Naive thymus-derived CD4-positive, alpha-beta T cell (primary cell): ENCODE measurements at regions not wholly inside any gene's neighbourhood (a gene's known extent, or its start where the extent isn't known, plus 50 kb on each side); places are given as distances from the start of the nearest gene placed in this dataset.
A peak's percentile ranks its signal among the peaks of the same experiment; 100 is the strongest.
"Not testable (repeated sequence)": the region's sequence is repeated elsewhere in the genome, so short reads cannot be mapped to it uniquely, and the experiment has no call there.

ENCODE experiments used
- ATAC-seq: fragments of 150-1000 bp; cut with Tn5 transposase; 2 replicates; pipeline ENCODE4 v1.10.0; 2021; ENCODE audit warnings: mild to moderate bottlenecking, moderate library complexity
- CTCF ChIA-PET: fragments of 350-600 bp; sonication (Branson Sonifier 250); formaldehyde crosslinking; loops from one replicate; lab custom pipeline; 2021; ENCODE audit warnings: antibody characterized with exemption; lab: Charles Lee
- POLR2A ChIA-PET: fragments of 350-600 bp; sonication (Branson Sonifier 250); formaldehyde crosslinking; loops from one replicate; lab custom pipeline; 2021; ENCODE audit warnings: antibody characterized with exemption, inconsistent platforms; lab: Charles Lee
- DNase-seq, 9 donors: peaks; one replicate each; pipeline versions ENCODE4 v3.0.0 to v3.0.0-alpha.2; 2020 to 2022; ENCODE audit warnings: mixed read lengths in 1 of 9
- H3K27ac ChIP-seq: one replicate; pipeline ENCODE4 v1.7.0; 2013; ENCODE audit warnings: mild to moderate bottlenecking, low read depth, low read length, moderate library complexity
- H3K27me3 ChIP-seq, 2 donors: one replicate each; pipeline ENCODE4 v1.7.0; 2013; ENCODE audit warnings: low read length in 2 of 2, mild to moderate bottlenecking in 2 of 2, moderate library complexity in 2 of 2; ENCODE audit not compliant: control insufficient read depth in 2 of 2, insufficient read depth in 2 of 2
- H3K36me3 ChIP-seq, 3 experiments: 1 replicate in 2 of 3; 2 replicates in 1 of 3; pipeline ENCODE4 v1.7.0; 2013; ENCODE audit warnings: low read length in 3 of 3, mild to moderate bottlenecking in 3 of 3, moderate library complexity in 1 of 3; ENCODE audit not compliant: insufficient read depth in 3 of 3, control insufficient read depth in 2 of 3
- H3K4me1 ChIP-seq, 2 donors: one replicate each; pipeline ENCODE4 v1.7.0; 2013; ENCODE audit warnings: low read length in 2 of 2, mild to moderate bottlenecking in 2 of 2, moderate library complexity in 1 of 2; ENCODE audit not compliant: control insufficient read depth in 2 of 2, insufficient read depth in 2 of 2
- H3K4me3 ChIP-seq: 2 replicates; pipeline ENCODE4 v1.7.0; 2013; ENCODE audit warnings: mild to moderate bottlenecking, low read length
- H3K9me3 ChIP-seq, 3 experiments: 1 replicate in 2 of 3; 2 replicates in 1 of 3; pipeline ENCODE4 v1.7.0; 2013; ENCODE audit warnings: low read length in 3 of 3; ENCODE audit not compliant: control insufficient read depth in 2 of 3
- H3K27ac Mint-ChIP-seq, 9 donors: one replicate each; pipeline ENCODE4 v1.8.0; 2020 to 2022; ENCODE audit warnings: mixed read lengths in 9 of 9, mild to moderate bottlenecking in 8 of 9, moderate library complexity in 5 of 9, inconsistent platforms in 2 of 9
- H3K27me3 Mint-ChIP-seq, 5 donors: one replicate each; pipeline ENCODE4 v1.8.0; 2021 to 2022; ENCODE audit warnings: mixed read lengths in 5 of 5, mild to moderate bottlenecking in 1 of 5
- H3K36me3 Mint-ChIP-seq, 5 donors: one replicate each; pipeline ENCODE4 v1.8.0; 2020 to 2022; ENCODE audit warnings: mixed read lengths in 5 of 5, mild to moderate bottlenecking in 3 of 5, inconsistent platforms in 1 of 5
- H3K4me1 Mint-ChIP-seq, 7 donors: one replicate each; pipeline ENCODE4 v1.8.0; 2020 to 2022; ENCODE audit warnings: mixed read lengths in 7 of 7, mild to moderate bottlenecking in 3 of 7, inconsistent platforms in 1 of 7
- H3K4me3 Mint-ChIP-seq, 10 donors: one replicate each; pipeline ENCODE4 v1.8.0; 2020 to 2022; ENCODE audit warnings: mild to moderate bottlenecking in 10 of 10, mixed read lengths in 10 of 10, moderate library complexity in 6 of 10, inconsistent platforms in 2 of 10
- H3K9me3 Mint-ChIP-seq, 11 donors: one replicate each; pipeline ENCODE4 v1.8.0; 2020 to 2022; ENCODE audit warnings: mixed read lengths in 11 of 11, mild to moderate bottlenecking in 4 of 11, inconsistent platforms in 1 of 11, moderate library complexity in 1 of 11
- intact Hi-C, 2 donors: fragments of 100-400 bp; cut with micrococcal nuclease; formaldehyde crosslinking; loops; one replicate each; pipeline ENCODE4 v1.15.1; 2023

- no peak overlapping the region for H3K4me3 ChIP-seq
- POLR2A ChIA-PET: no interaction called here
- Mint-ChIP-seq H3K36me3 (peaks cover 0 to 6% (median 0%) of the 10 kb centered on the region in 5 donors), H3K4me3 (no peak overlapping the region), H3K27ac (peak overlapping the region in 2 of 9 donors; percentile 5 to 50), H3K4me1 (peaks cover 0 to 14% (median 0%) of the 10 kb centered on the region in 7 donors), H3K9me3 (peaks cover 0 to 5% (median 0%) of the 10 kb centered on the region in 11 donors), H3K27me3 (peaks cover 0 to 13% (median 0%) of the 10 kb centered on the region in 5 donors)
- intact Hi-C loops: no loop called here
- ATAC-seq (no peak), DNase-seq (no peak)
- CTCF ChIA-PET: no interaction called here
- no peak overlapping the region for H3K27ac ChIP-seq
- H3K27me3 ChIP-seq: no peaks in the 10 kb centered on the region
- H3K36me3 ChIP-seq: no peaks in the 10 kb centered on the region
- no peaks in the 10 kb centered on the region for H3K4me1 ChIP-seq
- no peaks in the 10 kb centered on the region for H3K9me3 ChIP-seq
These were observed 372.1 kb upstream of the NPVF start for GRCh38 chr7:25600262-25600920.

DNA sequence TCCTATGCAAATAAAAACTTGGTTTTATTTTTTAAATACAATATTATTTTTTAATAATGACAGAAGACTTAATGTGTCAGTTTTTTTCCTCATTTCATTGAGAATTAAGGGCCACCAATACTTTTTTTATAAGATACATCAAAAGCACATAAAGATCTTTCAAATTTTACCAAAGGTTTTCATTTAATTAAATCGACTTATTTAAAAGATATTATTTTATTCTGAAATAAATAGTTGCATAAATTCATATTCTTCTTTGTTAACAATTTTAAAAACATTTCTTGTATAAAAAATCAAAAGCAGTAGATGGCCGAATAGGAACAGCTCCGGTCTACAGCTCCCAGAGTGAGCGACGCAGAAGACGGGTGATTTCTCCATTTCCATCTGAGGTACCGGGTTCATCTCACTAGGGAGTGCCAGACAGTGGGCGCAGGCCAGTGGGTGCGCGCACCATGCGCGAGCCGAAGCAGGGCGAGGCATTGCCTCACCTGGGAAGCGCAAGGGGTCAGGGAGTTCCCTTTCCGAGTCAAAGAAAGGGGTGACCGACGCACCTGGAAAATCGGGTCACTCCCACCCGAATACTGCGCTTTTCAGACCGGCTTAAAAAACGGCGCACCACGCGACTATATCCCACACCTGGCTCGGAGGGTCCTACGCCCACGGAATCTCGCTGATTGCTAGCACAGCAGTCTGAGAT lies 374.6 kb upstream of the NPVF start:
- POLR2A ChIA-PET, CTCF ChIA-PET, H3K4me1 Mint-ChIP-seq, H3K9me3 ChIP-seq, H3K36me3 ChIP-seq, H3K27ac ChIP-seq, intact Hi-C loops, H3K36me3 Mint-ChIP-seq, H3K27me3 ChIP-seq, H3K4me1 ChIP-seq, ATAC-seq, H3K4me3 ChIP-seq, H3K9me3 Mint-ChIP-seq: not testable (repeated sequence)
- Mint-ChIP-seq H3K27ac (peak overlapping the region in 6 of 9 donors; percentile 25 to 65 (median 47)), H3K4me3 (peak overlapping the region; percentile 50 to 84 (median 76)), H3K27me3 (peaks cover 0 to 13% (median 0%) of the 10 kb centered on the region in 5 donors)
- peak in 4 of 9 donors; percentile 10 to 52 (median 40) for DNase-seq

GRCh38 chr7:25603427-25603740 lies 375.1 kb upstream of the NPVF start:
- ATAC-seq, POLR2A ChIA-PET, H3K27me3 ChIP-seq, H3K9me3 Mint-ChIP-seq, H3K9me3 ChIP-seq, intact Hi-C loops, H3K36me3 Mint-ChIP-seq, CTCF ChIA-PET, H3K4me1 Mint-ChIP-seq, H3K27ac ChIP-seq, H3K36me3 ChIP-seq, H3K4me3 ChIP-seq, H3K4me1 ChIP-seq: not testable (repeated sequence)
- peak overlapping the region in 6 of 9 donors; percentile 25 to 65 (median 47) for H3K27ac Mint-ChIP-seq
- DNase-seq: peak in 2 of 9 donors; percentile 17 to 26
- peaks cover 0 to 13% (median 0%) of the 10 kb centered on the region in 5 donors for H3K27me3 Mint-ChIP-seq
- H3K4me3 Mint-ChIP-seq: peak overlapping the region; percentile 63 to 84 (median 76)

DNA sequence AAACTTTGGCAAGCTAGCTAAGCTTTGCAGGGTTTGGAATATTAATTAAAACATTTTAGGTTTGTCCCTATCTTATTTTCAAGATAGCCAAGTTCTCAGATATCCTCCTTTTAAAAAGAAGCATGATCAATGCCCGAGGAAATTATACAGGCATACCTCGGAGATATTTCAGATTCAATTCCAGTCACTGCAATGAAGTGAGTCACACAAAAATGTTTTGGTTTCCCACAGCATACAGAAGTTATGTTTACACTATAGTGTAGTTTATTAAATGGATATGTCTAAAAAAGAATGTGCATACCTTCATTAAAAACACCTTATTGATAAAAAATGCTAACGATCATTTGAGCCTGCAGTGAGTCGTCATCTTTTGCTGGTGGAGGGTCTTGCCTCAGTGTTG lies 382.9 kb upstream of the NPVF start:
- Mint-ChIP-seq H3K9me3 (peaks cover 0 to 17% (median 10%) of the 10 kb centered on the region in 11 donors), H3K4me1 (peaks cover 3 to 61% (median 42%) of the 10 kb centered on the region in 7 donors), H3K4me3 (peak overlapping the region in 5 of 10 donors; percentile 16 to 58 (median 43)), H3K27ac (peak overlapping the region in 4 of 9 donors; percentile 6 to 79 (median 15)), H3K27me3 (peaks cover 0 to 7% (median 0%) of the 10 kb centered on the region in 5 donors), H3K36me3 (peaks cover 0 to 9% (median 5%) of the 10 kb centered on the region in 5 donors)
- Histone ChIP-seq H3K4me3 (no peak overlapping the region), H3K4me1 (peaks cover 0 to 17% of the 10 kb centered on the region in 2 donors), H3K27ac (no peak overlapping the region), H3K27me3 (no peaks in the 10 kb centered on the region), H3K36me3 (no peaks in the 10 kb centered on the region), H3K9me3 (peaks cover 0 to 13% (median 4%) of the 10 kb centered on the region in 3 experiments)
- intact Hi-C loops: no loop called here
- no peak for DNase-seq
- no peak for ATAC-seq
- ChIA-PET CTCF (no interaction called here), POLR2A (no interaction called here)

DNA sequence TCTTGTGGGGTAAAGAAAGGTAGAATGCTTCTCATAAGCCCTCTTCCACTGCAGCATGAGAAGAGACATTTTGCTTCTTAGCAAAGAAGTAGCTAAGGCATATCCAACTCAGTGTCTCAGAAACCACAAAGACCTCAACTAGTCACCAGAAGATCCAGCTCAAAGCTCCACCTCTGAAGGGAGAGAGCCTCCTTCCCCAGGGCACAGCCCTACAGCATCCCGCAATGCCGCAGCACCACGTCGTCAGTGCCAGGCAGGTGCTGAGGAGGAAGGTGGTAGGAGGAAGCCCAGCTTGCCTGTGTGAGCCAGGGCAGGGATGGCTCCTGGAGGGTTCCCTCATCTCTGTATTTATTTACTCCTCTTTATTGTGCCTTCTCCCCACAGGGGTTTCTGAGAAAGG lies 385.6 kb upstream of the NPVF start:
- H3K4me3 Mint-ChIP-seq: peak overlapping the region in 3 of 10 donors; percentile 4 to 47 (median 22)
- Histone ChIP-seq H3K36me3 (no peaks in the 10 kb centered on the region), H3K27me3 (no peaks in the 10 kb centered on the region), H3K4me3 (no peak overlapping the region), H3K4me1 (peaks cover 0 to 31% of the 10 kb centered on the region in 2 donors), H3K27ac (no peak overlapping the region), H3K9me3 (peaks cover 0 to 13% (median 4%) of the 10 kb centered on the region in 3 experiments)
- H3K9me3 Mint-ChIP-seq: peaks cover 0 to 21% (median 10%) of the 10 kb centered on the region in 11 donors
- H3K36me3 Mint-ChIP-seq: peaks cover 0 to 9% (median 5%) of the 10 kb centered on the region in 5 donors
- ChIA-PET POLR2A (no interaction called here), CTCF (interaction anchor here (0.8 kb wide), 1 partner anchor 11 kb away, joined by 3 read pairs; no protein-coding TSS in a partner anchor)
- DNase-seq: no peak
- ATAC-seq: no peak
- peaks cover 3 to 87% (median 66%) of the 10 kb centered on the region in 7 donors for H3K4me1 Mint-ChIP-seq
- H3K27me3 Mint-ChIP-seq: peaks cover 0 to 7% (median 0%) of the 10 kb centered on the region in 5 donors
- H3K27ac Mint-ChIP-seq: peak overlapping the region in 4 of 9 donors; percentile 10 to 53 (median 36)
- intact Hi-C loops: no loop called here

DNA sequence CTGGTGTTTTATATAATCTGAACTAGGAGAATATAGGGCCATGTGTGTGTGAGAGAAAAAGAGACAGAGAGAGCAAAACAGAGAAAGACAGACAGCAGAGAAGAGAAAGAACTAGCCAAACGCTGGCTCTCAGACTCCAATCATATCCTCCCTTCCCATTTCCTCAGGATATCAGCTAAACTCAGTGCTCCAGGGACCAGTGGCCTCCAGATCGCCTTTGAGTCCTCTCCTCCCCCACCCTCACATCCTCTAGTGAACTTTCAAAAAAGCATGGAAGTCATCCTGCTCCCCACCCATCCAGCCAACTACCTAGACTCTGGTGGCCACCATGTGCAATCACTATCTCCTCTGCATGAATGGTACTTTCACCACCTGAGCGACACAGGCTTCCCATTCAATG lies 386.1 kb upstream of the NPVF start:
- ATAC-seq (no peak), DNase-seq (no peak)
- ChIA-PET CTCF (interaction anchor here (0.8 kb wide), 1 partner anchor 11 kb away, joined by 3 read pairs; no protein-coding TSS in a partner anchor), POLR2A (interaction anchor here (0.6 kb wide), 1 partner anchor 278 kb away, joined by 4 read pairs; no protein-coding TSS in a partner anchor)
- Histone ChIP-seq H3K27ac (no peak overlapping the region), H3K9me3 (peaks cover 0 to 13% (median 4%) of the 10 kb centered on the region in 3 experiments), H3K4me3 (no peak overlapping the region), H3K4me1 (peaks cover 0 to 36% of the 10 kb centered on the region in 2 donors), H3K27me3 (no peaks in the 10 kb centered on the region), H3K36me3 (no peaks in the 10 kb centered on the region)
- Mint-ChIP-seq H3K4me3 (peak overlapping the region in 2 of 10 donors; percentile 20 to 47), H3K27ac (peak overlapping the region in 6 of 9 donors; percentile 0 to 64 (median 18)), H3K27me3 (peaks cover 0 to 7% (median 0%) of the 10 kb centered on the region in 5 donors), H3K4me1 (peaks cover 3 to 92% (median 71%) of the 10 kb centered on the region in 7 donors), H3K36me3 (peaks cover 0 to 9% (median 5%) of the 10 kb centered on the region in 5 donors), H3K9me3 (peaks cover 0 to 22% (median 10%) of the 10 kb centered on the region in 11 donors)
- intact Hi-C loops: no loop called here
